ENCODE measurements at regions not wholly inside any gene's neighbourhood (a gene's known extent, or its start where the extent isn't known, plus 50 kb on each side); places are given as distances from the start of the nearest gene placed in this dataset.

DNA sequence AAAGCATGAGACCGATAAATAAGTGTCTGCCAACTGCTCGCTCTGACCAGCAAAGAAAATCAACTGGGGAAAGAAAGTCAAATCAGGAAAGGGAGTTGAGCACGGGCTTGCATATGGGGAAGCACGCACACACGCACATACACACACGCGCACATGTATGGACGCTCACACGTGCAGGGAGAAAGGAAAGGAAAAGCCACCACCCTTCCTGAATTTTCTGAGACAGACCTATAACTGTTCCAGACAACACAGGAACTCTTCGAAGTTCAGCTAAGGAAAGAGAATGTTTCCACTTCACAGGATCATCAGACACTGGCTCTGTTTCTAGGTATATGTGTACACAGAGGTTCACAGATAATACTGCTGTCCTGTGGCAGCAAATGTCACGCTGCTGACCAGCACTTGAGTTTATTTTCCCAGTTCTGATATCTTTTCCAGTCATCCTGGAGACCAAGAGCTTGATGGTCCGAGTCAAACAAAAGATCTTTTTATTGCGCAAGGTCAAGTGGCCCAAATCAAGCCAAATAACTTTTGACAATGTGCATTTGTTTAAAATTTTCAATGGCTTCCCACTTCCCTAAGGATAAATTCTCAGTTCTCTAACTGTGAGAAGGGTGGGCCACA, 82.1 kb upstream of the TMCC3 start:
- H3K27me3 ChIP-seq (ENCODE audit: control insufficient read depth, insufficient read depth, low read length): no peaks in the 10 kb centered on the region
- no peak overlapping the region for H3K4me3 ChIP-seq (ENCODE audit: low read length)
- H3K4me1 ChIP-seq (ENCODE audit: control insufficient read depth, insufficient read depth, low read length): no peaks in the 10 kb centered on the region
- H3K9ac ChIP-seq (ENCODE audit: low read length): no peak overlapping the region
- H3K36me3 ChIP-seq (ENCODE audit: control insufficient read depth, insufficient read depth, low read length): no peaks in the 10 kb centered on the region
- no peak overlapping the region for H3K27ac ChIP-seq (ENCODE audit: low read depth, low read length)

DNA sequence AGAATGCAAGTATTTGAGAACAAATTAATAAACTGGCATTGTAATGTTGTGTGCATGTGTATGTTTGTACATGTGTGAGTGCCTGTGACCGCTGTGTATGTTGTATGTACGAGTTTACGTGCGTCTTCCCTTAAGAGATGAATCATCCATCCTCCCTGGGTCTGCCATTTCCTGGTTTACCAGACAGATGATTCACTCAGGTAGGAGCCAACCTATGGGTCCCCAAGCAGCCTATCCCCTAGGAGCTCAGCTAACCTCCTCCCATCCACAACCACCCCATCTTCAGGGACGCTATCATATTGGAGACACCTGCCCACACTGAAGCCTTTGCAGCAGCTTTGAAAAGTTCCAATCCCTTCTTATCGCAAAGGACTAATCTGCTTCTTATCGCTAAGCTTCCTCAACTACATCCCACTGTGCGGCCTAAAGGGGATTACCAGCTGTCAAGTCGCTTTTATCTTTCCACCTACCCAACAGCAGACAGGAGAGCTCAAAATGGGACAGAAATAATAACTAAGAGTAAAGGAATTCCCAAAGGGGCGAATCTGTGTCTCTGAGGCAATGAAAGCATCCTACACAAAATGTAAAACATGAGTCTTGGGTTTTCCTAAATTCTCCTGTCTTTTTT, 81.5 kb upstream of the TMCC3 start:
- H3K4me1 ChIP-seq (ENCODE audit: control insufficient read depth, insufficient read depth, low read length): no peaks in the 10 kb centered on the region
- no peak overlapping the region for H3K4me3 ChIP-seq (ENCODE audit: low read length)
- H3K27me3 ChIP-seq (ENCODE audit: control insufficient read depth, insufficient read depth, low read length): no peaks in the 10 kb centered on the region
- no peak overlapping the region for H3K9ac ChIP-seq (ENCODE audit: low read length)
- H3K27ac ChIP-seq (ENCODE audit: low read depth, low read length): no peak overlapping the region
- H3K36me3 ChIP-seq (ENCODE audit: control insufficient read depth, insufficient read depth, low read length): no peaks in the 10 kb centered on the region

DNA sequence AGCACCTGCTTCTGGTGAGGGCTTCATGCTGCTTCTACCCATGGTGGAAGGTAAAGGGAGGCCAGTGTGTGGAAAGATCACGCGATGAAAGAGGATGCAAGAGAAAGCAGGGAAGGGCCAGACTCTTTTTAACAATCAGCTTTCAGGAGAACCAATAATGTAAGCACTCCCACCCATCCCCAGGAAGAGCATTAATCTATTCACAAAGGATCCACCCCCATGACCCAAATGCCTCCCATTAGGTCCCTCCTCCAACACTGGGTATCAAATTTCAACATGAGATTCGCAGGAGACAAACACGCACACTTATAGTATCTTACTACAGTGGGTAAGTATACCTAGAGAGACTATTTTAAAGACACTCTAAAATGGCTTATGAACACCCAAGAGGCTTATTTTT, 80.5 kb upstream of the TMCC3 start:
- Histone ChIP-seq H3K9ac (ENCODE audit: low read length) (no peak overlapping the region), H3K4me3 (ENCODE audit: low read length) (no peak overlapping the region), H3K27me3 (ENCODE audit: control insufficient read depth, insufficient read depth, low read length) (no peaks in the 10 kb centered on the region), H3K36me3 (ENCODE audit: control insufficient read depth, insufficient read depth, low read length) (no peaks in the 10 kb centered on the region), H3K4me1 (ENCODE audit: control insufficient read depth, insufficient read depth, low read length) (no peaks in the 10 kb centered on the region), H3K27ac (ENCODE audit: low read depth, low read length) (no peak overlapping the region)

DNA sequence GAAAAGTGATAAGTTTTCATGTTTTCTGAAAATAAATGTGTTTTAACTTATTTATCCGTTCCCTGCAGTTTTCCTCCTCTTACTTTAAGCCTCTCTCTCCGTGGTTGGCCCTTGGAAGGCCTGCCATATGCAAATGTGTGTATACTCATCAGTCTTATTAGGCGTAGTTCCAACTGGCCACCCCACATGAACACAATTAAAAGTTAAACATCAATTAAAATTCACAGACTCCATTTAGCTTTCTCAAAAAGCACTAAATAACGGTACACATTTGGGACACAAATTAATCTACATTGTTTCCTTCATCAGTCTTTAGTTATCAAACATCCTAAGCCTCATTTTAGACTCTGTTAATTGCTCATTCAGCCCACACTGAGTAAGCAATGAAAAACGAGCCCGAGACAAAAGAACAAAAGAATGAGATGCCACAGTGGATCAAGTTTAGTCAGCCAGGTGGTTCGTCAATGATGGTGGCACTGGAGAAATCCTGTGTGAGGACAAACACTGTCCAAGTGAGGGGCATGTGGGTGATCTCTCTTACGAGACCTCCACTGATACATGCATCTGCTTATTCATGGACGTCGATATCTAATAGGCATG, 76.0 kb upstream of the TMCC3 start:
- H3K36me3 ChIP-seq (ENCODE audit: control insufficient read depth, insufficient read depth, low read length): no peaks in the 10 kb centered on the region
- no peak overlapping the region for H3K9ac ChIP-seq (ENCODE audit: low read length)
- no peaks in the 10 kb centered on the region for H3K4me1 ChIP-seq (ENCODE audit: control insufficient read depth, insufficient read depth, low read length)
- no peaks in the 10 kb centered on the region for H3K27me3 ChIP-seq (ENCODE audit: control insufficient read depth, insufficient read depth, low read length)
- no peak overlapping the region for H3K4me3 ChIP-seq (ENCODE audit: low read length)
- H3K27ac ChIP-seq (ENCODE audit: low read depth, low read length): no peak overlapping the region

DNA sequence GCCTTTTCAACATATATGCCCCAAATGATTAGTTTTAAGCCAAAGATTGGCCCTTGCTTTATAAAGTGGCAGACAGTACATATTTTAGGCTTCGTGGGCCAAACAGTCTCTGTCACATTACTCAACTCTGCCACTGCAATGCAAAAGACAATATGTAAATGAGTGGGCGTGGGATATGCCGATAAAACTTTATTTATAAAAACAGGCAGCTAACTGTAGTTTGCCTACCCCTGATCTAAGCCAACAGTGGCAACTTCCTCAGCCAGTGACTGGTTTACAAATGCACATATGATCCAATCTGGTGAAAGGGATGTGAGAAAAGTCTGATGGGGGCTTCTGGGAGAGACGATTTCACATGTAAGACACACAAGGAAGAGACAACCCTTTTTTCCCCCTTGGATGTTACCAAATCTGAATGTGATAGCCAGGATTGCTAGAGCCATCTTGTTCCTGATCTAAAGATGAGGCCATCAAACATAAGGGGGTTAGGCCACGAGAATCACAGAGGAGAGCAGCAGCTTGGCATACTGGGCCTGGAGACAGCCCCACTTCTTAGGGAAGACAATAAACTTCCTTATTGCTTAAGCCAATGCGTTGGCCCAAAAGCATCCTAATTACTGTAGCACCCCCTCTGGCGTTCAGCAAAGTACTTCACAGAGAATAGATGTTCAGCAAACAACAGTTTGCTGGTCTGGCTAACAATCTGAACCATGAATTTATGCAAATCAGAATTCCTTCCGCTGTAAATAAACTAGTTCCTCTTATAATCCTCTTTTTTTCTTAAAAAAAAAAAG, 75.2 kb upstream of the TMCC3 start:
- Histone ChIP-seq H3K4me3 (ENCODE audit: low read length) (no peak overlapping the region), H3K27ac (ENCODE audit: low read depth, low read length) (no peak overlapping the region), H3K9ac (ENCODE audit: low read length) (no peak overlapping the region), H3K4me1 (ENCODE audit: control insufficient read depth, insufficient read depth, low read length) (no peaks in the 10 kb centered on the region), H3K36me3 (ENCODE audit: control insufficient read depth, insufficient read depth, low read length) (no peaks in the 10 kb centered on the region), H3K27me3 (ENCODE audit: control insufficient read depth, insufficient read depth, low read length) (no peaks in the 10 kb centered on the region)

DNA sequence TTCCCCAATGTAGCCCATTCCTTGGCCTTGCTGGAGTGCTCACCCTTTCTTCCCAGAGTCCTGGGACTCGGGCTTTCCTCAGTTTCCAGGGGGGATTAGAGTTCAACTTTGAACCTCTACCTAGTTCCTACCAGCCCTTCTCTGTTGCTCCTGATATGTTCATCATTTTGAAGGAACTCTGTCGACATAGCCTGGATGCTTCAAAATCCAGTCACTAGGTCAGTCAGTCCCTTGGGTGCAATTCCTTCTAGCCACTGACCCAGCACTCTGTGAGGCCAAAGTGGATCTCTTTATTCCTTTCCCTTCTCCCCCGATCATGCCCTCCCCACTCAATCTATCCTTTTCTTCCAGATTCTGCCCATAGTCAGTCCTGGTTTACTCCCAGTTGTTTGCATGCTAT, 72.3 kb upstream of the TMCC3 start:
- H3K4me1 ChIP-seq (ENCODE audit: control insufficient read depth, insufficient read depth, low read length): no peaks in the 10 kb centered on the region
- H3K27ac ChIP-seq (ENCODE audit: low read depth, low read length): no peak overlapping the region
- H3K36me3 ChIP-seq (ENCODE audit: control insufficient read depth, insufficient read depth, low read length): no peaks in the 10 kb centered on the region
- no peak overlapping the region for H3K4me3 ChIP-seq (ENCODE audit: low read length)
- H3K27me3 ChIP-seq (ENCODE audit: control insufficient read depth, insufficient read depth, low read length): no peaks in the 10 kb centered on the region
- H3K9ac ChIP-seq (ENCODE audit: low read length): no peak overlapping the region

DNA sequence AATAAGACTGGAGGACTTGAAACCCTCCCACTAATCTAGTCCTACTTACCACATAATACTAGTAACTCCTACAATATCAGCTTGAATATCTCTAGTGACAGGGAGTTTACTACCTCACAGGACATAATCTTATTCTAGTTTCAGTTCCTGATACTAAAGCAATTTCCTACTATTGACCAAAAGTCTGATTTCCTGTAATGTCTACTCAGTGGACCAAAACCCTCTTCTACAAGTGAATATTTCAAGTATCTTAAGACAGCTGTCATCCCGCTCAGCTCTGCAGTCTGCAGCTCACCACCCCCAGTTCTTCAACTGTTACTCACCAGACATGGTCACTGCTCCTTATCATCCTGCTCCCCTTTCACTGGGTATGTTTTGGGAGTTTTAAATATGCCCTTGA, 70.8 kb upstream of the TMCC3 start:
- Histone ChIP-seq H3K4me1 (ENCODE audit: control insufficient read depth, insufficient read depth, low read length) (no peaks in the 10 kb centered on the region), H3K4me3 (ENCODE audit: low read length) (no peak overlapping the region), H3K27ac (ENCODE audit: low read depth, low read length) (no peak overlapping the region), H3K9ac (ENCODE audit: low read length) (no peak overlapping the region), H3K36me3 (ENCODE audit: control insufficient read depth, insufficient read depth, low read length) (no peaks in the 10 kb centered on the region), H3K27me3 (ENCODE audit: control insufficient read depth, insufficient read depth, low read length) (no peaks in the 10 kb centered on the region)

DNA sequence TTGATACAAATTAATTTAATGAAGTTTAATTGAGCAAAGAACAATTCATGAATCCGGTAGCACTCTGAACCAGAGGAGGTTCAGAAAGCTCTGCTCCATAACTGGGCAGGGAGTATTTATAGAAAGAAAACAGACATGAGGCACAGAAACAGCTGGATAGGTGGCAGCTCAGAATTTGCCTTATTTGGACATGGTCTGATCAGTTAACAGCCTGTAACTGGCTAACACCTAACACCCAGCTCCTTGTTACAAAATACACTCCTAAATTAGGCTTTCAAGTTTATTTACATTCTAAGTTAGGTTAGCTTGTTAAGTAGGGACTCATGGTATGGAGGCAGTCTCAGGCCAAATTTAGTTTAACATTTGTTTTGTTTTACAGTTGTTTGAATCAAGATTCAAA, 67.8 kb upstream of the TMCC3 start:
- Histone ChIP-seq H3K27me3 (ENCODE audit: control insufficient read depth, insufficient read depth, low read length) (no peaks in the 10 kb centered on the region), H3K9ac (ENCODE audit: low read length) (no peak overlapping the region), H3K27ac (ENCODE audit: low read depth, low read length) (no peak overlapping the region), H3K36me3 (ENCODE audit: control insufficient read depth, insufficient read depth, low read length) (no peaks in the 10 kb centered on the region), H3K4me3 (ENCODE audit: low read length) (no peak overlapping the region), H3K4me1 (ENCODE audit: control insufficient read depth, insufficient read depth, low read length) (no peaks in the 10 kb centered on the region)

DNA sequence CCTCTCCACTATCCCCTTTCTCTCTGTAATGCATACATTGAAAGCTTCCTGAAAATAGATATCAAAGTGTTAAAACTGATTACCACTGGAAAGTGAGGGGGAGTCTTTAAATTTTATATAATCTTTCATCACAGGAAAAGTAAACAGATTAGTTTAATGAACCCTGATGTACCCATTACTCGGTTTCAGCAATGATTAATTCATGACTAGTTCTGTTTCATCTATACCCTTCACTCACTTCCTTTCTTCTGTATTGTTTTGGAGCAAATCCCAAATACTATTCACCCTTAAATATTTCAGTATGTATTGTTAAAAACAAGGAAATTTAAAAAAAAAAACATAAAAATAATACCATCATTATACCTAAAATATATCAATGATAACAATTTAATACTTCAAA, 67.3 kb upstream of the TMCC3 start:
- Histone ChIP-seq H3K27ac (ENCODE audit: low read depth, low read length) (no peak overlapping the region), H3K27me3 (ENCODE audit: control insufficient read depth, insufficient read depth, low read length) (no peaks in the 10 kb centered on the region), H3K4me1 (ENCODE audit: control insufficient read depth, insufficient read depth, low read length) (no peaks in the 10 kb centered on the region), H3K9ac (ENCODE audit: low read length) (no peak overlapping the region), H3K36me3 (ENCODE audit: control insufficient read depth, insufficient read depth, low read length) (no peaks in the 10 kb centered on the region), H3K4me3 (ENCODE audit: low read length) (no peak overlapping the region)

DNA sequence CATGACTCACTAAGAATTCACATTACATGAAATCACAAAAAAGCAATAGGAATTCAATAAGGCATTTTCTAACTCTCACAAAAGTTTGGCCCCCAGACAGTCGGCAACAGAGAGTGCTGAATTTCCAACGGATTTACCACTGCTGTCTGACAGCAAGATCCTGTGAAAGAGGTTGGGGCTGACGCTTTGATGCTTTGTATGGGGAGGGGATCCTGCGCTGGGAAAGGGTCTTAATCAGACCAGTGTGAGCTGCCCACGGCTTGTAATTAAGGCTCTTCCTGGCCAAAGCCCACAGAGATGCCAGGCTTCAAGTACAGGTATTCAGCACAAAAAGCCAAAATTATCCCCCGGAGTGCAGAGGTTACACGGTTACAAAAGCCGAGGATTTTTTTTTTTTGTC, 66.8 kb upstream of the TMCC3 start:
- no peaks in the 10 kb centered on the region for H3K4me1 ChIP-seq (ENCODE audit: control insufficient read depth, insufficient read depth, low read length)
- H3K27ac ChIP-seq (ENCODE audit: low read depth, low read length): no peak overlapping the region
- H3K36me3 ChIP-seq (ENCODE audit: control insufficient read depth, insufficient read depth, low read length): no peaks in the 10 kb centered on the region
- H3K9ac ChIP-seq (ENCODE audit: low read length): no peak overlapping the region
- H3K4me3 ChIP-seq (ENCODE audit: low read length): no peak overlapping the region
- no peaks in the 10 kb centered on the region for H3K27me3 ChIP-seq (ENCODE audit: control insufficient read depth, insufficient read depth, low read length)

DNA sequence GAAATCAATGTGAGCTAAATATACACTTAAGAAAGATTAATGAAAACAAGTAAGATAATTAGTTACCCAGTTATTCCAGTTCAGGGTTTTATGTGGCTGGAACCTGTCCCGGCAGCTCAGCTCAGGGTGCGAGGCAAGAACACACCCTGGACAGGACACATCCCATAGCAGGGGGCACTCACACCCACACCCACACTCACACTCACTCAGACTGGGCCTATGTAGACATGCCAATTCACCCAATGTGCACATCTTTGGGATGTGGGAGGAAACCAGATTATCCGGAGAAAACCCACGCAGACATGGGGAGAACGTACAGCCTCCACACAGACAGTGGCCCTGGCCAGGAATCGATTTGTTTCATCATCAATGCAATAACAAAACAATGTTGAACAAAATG, 66.0 kb upstream of the TMCC3 start:
- H3K27me3 ChIP-seq (ENCODE audit: control insufficient read depth, insufficient read depth, low read length): no peaks in the 10 kb centered on the region
- H3K4me3 ChIP-seq (ENCODE audit: low read length): no peak overlapping the region
- H3K4me1 ChIP-seq (ENCODE audit: control insufficient read depth, insufficient read depth, low read length): no peaks in the 10 kb centered on the region
- H3K27ac ChIP-seq (ENCODE audit: low read depth, low read length): no peak overlapping the region
- no peaks in the 10 kb centered on the region for H3K36me3 ChIP-seq (ENCODE audit: control insufficient read depth, insufficient read depth, low read length)
- H3K9ac ChIP-seq (ENCODE audit: low read length): no peak overlapping the region

DNA sequence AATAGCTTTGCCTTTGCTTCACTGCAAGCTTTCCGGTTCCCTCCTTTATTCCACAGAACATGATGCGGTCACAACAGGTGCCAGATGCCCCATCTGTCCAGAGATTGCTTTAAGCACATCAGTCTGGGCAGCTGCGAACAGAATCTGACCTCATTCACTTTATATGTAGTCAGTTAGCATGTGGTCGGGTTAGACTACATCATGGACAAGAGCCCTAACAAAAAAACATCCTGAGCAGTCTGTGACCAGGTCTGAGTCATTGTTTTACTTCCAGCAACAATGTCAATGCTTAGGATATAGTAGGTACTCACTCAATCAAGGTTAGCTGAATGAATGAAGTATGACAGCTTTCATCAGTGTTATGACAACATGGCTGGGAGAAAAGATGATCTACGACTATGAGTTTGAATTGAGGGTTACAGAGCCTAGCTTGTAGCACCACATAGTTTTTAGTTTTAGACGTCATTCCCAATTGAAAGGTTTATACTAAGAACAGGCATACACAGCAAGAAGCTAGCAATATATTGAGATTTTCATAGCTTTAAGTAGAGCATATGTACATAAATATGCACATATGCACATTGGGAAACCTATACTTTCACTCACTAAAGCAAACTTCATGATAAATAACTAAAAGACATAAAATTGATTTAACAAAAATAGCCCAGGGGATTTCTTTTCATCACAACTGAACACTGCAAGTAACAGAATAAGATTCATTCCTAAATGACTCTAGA, 64.2 kb upstream of the TMCC3 start:
- Histone ChIP-seq H3K27ac (ENCODE audit: low read depth, low read length) (no peak overlapping the region), H3K4me1 (ENCODE audit: control insufficient read depth, insufficient read depth, low read length) (no peaks in the 10 kb centered on the region), H3K4me3 (ENCODE audit: low read length) (no peak overlapping the region), H3K27me3 (ENCODE audit: control insufficient read depth, insufficient read depth, low read length) (no peaks in the 10 kb centered on the region), H3K36me3 (ENCODE audit: control insufficient read depth, insufficient read depth, low read length) (no peaks in the 10 kb centered on the region), H3K9ac (ENCODE audit: low read length) (no peak overlapping the region)
